HG03565 (cell line): ENCODE measurements at regions not wholly inside any gene's neighbourhood (a gene's known extent, or its start where the extent isn't known, plus 50 kb on each side); places are given as distances from the start of the nearest gene placed in this dataset.

Experiments
- ATAC-seq: cut with Tn5 transposase; IDR thresholded peaks from one replicate; pipeline ENCODE4 v1.9.1; 2021; ENCODE audit warnings: mild to moderate bottlenecking, moderate library complexity; ENCODE audit not compliant: unreplicated experiment

GRCh38 chr4:67125636-67126514 is 419.4 kb downstream of the CENPC start:
- ATAC-seq = no peak

- no peak for ATAC-seq
Measured at GRCh38 chr4:67124716-67125115, 420.6 kb downstream of the CENPC start.

GRCh38 chr4:67122029-67122428 is 423.3 kb downstream of the CENPC start:
- no peak for ATAC-seq

GRCh38 chr4:67120369-67120768 is 424.9 kb downstream of the CENPC start:
- ATAC-seq = no peak

GRCh38 chr4:67109276-67109675 is 436.0 kb downstream of the CENPC start:
- ATAC-seq = no peak

GRCh38 chr4:67106861-67107460 is 438.3 kb downstream of the CENPC start:
- ATAC-seq = no peak

- no peak for ATAC-seq
Measured at GRCh38 chr4:67104145-67104544, 441.2 kb downstream of the CENPC start.

GRCh38 chr4:67103001-67103747 is 442.1 kb downstream of the CENPC start:
- no peak for ATAC-seq

- no peak for ATAC-seq
Measured at GRCh38 chr4:67101612-67102011, 443.7 kb downstream of the CENPC start.

GRCh38 chr4:67092351-67092750 is 453.0 kb downstream of the CENPC start:
- no peak for ATAC-seq

GRCh38 chr4:67091673-67092072 is 453.6 kb downstream of the CENPC start:
- ATAC-seq = no peak

GRCh38 chr4:67087897-67088296 is 457.4 kb downstream of the CENPC start:
- peak; percentile 87 for ATAC-seq

- ATAC-seq = no peak
Measured at GRCh38 chr4:67084783-67085182, 460.5 kb downstream of the CENPC start.

GRCh38 chr4:67083496-67083895 is 461.8 kb downstream of the CENPC start:
- ATAC-seq = no peak

GRCh38 chr4:67082746-67083145 is 462.6 kb downstream of the CENPC start:
- no peak for ATAC-seq

- ATAC-seq = no peak
Measured at GRCh38 chr4:67080046-67080557, 465.2 kb downstream of the CENPC start.

- ATAC-seq = no peak
Measured at GRCh38 chr4:67071641-67072040, 473.7 kb downstream of the CENPC start.

GRCh38 chr4:67055319-67055718 is 490.0 kb downstream of the CENPC start:
- no peak for ATAC-seq

- no peak for ATAC-seq
Measured at GRCh38 chr4:67054896-67055295, 490.4 kb downstream of the CENPC start.

- ATAC-seq = no peak
Measured at GRCh38 chr4:67052814-67053675, 492.3 kb downstream of the CENPC start.
